Ecto neural progenitor cell (in vitro differentiated cells): ENCODE measurements at regions not wholly inside any gene's neighbourhood (a gene's known extent, or its start where the extent isn't known, plus 50 kb on each side); places are given as distances from the start of the nearest gene placed in this dataset.

Experiments
- DNase-seq: peaks from one replicate; pipeline ENCODE4 v3.0.0-alpha.2; 2018; ENCODE audit warnings: low spot score

DNA sequence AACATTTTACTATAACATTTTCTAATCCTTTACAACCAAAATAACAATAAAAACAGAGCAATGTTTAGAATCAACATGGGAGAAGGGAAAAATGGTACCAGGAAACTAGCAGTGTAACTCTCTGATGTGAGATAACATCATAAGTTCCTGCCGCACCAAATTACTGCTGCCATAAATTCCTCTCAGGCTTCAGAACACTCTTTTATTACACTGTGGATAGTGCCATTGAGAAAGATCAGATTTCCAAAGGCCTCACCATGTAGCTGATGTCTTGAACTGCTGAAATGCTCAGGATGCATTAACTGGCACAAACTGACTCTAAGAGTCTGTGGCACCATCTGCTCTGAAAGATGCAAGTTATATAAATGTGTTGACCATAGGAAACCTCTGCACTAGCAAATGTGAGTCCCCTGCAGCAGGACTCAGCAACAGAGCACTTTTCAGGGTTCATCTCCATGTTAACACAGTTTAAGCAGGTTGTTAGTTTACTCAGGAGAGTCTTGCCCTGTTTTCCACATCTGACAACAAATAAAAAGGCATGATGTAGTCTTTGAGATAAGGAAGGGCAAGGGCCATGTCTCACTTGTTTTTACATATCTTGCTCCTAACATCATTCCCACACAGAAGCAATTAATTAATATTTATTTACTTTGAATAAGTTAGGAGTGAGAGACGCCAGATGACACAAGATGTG lies 218.1 kb downstream of the CETN3 start:
- no peak for DNase-seq

DNA sequence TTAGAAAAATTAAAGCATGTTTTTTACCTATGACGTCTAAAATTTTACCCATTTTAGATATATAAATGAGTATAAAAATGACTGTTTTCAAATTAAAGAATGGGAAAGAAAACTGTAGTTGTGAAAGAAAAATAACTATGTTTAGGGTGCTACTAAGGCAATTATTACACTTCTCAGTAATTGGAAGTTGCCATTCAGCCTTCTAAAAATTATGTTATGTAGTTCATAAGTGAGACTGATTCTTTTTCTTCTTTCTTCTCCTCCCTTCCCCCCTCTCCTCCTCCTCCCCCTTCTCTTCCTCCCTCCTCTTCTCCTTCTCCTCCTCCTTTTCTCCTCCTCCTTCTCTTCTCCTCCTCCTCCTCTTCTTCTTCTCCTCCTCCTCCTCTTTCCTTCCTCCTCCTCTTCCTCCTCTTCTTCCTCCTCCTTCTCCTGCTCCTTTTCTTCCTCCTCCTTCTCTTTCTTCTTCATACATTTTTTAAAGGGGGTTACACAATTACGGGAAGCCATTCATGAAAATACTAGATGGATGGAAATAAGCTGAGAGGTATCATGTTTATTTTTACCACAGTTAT lies 223.6 kb downstream of the CETN3 start:
- no peak for DNase-seq

DNA sequence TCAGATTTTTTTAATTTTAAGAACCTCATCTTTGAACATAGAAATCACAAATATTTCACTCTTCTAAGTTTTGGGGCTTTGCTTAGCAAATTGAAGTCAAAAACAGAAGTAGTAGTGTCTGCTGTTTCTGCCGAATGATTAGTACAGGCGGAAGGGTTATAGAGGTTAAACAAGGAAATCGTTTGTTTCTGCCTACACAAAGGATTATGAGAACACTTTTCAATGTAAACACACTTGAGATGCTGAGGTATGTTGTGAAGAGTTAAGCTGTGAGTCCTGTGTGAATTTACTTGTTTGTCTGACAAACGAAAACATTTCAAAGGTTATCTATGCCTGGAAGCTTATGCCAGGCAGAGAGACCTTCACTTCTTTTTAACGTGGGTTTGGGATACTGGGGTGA lies 224.8 kb downstream of the CETN3 start:
- no peak for DNase-seq

DNA sequence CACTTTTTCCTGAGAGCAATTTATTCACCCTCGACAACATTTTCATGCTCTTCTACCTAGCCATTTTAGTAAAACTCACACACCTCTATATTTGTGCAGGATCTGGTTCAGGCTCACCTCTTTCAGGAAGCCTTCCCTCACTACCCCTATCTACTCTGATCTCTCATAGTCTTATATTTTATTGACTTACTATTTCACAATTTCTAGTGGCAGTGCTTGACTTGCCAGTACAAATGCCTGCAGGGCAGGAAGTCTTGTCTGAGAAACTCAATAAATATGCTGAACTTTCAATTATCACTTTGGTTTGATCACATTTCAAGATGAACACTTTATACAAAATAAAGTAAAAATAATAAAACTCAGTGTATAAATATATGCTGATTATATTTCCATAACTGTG lies 226.8 kb downstream of the CETN3 start:
- no peak for DNase-seq

DNA sequence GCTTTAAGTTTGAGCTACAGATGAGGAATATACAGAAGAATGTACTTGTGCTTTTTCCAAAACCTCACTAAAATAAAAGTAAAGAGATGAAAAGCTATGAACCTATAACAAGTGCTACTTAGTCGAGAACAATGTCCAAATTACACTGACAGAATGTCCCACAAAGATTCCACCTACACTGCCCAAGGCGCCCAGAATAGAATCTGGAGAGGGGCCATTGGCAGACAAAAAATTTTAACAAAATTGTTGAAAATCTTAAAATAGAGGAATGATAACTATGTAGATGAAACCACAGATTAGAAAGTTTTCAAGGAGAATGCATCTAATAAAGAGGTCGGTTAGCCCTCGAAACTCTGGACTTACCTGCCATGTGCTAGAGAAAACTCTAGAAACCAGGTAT lies 235.3 kb downstream of the CETN3 start:
- DNase-seq: no peak

DNA sequence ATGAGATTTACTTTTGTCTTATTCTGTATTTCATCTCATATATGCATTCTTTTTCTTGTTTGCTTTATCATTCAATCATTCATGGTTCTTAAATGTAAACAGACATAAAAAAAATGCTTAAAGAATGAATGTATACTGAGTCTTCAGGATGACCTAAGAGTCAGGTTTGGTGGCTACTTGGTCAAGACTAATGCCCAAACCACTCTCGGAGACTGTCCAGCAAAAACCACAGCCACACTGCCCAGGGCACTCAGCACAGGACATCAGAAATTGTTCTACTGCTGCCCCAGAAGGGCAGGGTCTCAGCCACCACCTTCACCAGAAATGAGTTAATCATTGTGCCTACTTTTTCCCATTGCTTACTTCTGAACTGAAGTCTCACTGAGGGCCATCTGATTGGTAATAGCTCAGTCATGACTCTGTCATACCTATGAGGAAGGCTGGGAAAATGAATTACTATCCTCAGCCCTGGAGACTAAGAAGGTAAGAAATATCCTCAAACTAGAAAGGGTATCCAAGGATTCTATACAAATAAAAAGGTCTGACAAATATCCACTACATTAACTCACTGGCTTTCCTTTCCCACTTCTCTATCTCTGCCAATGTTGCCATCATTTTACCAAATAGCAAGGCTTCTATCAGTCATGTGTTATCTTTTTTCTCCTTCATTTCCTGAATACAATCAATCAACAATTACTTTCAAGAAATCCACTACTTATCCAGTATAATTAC lies 236.1 kb downstream of the CETN3 start:
- no peak for DNase-seq

DNA sequence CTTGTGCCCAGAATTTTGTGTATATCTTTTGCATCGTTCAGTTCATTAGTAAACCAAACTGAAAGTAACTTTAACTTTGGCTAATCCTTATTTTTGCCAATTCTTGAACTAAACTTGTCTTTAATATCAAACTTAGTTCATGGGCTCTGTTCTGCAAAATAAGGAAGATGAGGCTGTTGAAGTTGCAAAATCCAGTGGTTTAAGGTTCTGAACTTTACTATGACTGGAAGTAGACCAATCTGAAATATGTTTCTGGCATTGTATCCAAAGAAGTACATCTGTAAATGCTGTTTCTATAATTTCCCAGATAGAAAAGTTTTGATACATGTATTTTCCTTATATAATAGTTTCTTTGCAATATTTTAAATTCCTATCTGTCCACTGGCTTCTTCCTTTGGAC lies 238.1 kb downstream of the CETN3 start:
- no peak for DNase-seq

DNA sequence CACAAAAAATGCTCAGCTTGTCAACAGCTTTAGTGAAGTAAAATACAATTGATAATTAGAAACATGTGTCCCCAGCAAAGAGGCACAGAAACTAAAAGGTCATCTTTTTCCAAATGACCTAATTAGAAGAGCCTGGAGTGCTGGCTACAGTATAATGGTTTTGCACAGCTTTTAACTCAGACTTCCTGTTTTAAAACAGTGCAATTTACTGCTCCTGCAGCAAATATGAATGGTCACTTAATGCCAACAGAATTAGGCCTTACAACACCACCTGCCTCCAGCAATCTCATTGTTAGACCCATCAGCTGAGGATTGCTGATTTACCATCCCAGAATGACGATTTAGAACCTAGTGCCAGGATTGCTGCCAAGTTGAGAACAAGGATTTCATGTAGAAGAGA lies 239.3 kb downstream of the CETN3 start:
- no peak for DNase-seq

DNA sequence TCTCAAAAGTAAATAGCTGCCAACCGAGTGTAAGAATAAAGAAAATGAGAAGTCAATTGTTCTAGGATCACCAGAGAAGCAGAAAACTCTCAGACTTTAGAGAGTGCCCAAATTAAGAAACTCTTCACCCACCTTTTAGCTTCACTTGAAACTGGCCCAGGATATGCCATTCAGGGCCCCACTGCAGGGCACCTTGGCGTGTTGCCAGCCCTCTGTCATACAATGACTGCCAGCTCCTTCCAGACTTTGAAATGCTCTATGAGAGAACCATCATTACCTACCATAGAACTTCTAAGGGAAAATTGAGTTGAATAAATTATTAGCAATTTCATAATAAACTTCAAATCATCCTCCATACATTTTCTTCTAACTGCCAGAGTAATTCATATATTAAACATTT lies 240.5 kb downstream of the CETN3 start:
- no peak for DNase-seq

DNA sequence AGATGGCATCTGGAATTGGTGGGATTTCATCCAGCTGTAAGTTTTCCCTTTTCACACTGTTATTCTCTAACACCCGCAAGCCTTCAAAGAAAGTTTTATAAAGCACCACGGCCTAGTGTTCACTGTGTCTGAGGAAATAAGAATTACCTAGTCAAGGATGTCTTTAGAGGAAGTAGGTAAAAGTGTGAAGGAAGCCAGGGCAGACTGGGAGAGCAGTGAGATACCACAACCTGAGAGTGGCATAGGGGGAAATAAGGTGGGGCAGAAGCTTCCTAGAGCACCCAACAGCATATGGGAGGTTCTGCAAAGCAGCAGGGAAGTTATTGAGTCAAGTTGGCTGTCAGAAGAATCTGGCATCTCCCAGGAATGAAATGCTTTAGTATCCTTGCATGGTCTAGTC lies 241.2 kb downstream of the CETN3 start:
- DNase-seq: no peak

DNA sequence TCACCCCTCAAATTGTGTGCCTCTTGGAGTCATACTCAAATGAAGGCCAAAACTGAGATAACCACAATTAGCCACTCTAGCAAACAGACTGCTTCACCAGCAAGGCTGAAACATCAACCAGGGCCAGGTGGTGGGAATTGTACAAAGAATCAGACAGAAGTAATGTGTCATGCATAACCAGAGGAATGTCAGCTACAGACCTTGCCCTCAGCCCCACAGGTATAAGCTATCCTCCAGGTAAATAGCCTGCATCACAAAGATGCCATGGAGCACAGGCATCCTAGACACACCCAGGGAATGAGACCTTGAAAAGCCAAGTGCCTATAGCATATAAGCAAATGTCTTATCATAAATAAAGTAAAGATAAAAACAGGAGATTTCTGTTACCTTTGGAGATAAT lies 242.7 kb downstream of the CETN3 start:
- DNase-seq: no peak

DNA sequence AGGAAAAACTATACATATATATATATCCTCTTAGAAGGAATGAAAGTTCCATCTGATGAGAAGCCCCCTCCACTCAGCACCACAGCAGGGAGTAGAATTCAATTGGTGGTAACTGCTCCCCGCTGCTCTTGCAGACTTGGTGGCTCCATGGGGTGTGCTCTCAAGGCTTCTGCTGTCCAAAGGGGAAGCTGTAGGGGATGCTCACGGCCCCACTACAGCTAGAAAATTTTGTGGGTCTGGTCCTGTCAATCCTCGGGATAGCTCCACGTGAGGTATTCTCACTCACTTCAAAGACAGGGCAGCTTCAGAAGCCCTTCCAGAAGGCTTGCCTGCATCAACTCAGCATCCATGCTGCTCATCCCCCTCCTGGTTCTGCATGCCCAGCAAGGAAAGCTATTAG lies 247.2 kb downstream of the CETN3 start:
- no peak for DNase-seq

DNA sequence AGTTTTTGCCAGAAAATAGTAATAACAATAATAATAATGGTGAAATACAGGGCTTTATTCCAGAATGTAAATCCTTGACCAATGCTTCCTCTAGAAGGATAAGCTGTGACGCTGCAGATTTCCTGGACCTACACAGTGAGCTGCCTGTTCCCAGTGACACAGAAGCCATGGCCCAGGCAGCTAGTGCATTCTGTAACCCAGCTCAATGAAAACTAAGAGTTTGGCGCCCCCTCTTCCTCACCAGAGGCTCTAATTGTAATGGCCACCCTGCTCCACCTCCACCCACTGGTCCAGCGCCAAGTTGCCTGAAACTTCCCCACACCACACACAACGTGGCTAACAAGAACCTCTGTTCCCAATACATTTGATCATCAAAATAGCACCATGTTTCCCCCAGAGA lies 248.1 kb downstream of the CETN3 start:
- DNase-seq: peak; percentile 64

DNA sequence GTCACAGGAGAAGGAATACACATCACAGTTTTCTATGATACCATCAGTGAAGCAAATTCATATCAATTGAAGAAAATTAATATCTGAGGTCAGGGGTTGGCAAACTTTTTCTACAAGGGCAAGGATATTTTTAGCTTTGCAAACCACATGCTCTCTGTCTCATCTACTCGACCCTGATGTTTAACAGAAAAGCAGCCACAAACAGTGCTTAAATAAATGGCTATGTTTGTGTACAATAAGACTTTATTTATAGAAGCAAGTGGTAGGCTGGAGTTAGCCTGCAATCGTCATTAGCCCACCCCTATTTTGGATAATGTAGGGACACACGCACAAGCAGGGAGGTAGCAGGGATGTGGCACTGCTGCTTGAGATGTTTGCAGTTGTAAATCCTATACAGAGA lies 251.4 kb downstream of the CETN3 start:
- no peak for DNase-seq

DNA sequence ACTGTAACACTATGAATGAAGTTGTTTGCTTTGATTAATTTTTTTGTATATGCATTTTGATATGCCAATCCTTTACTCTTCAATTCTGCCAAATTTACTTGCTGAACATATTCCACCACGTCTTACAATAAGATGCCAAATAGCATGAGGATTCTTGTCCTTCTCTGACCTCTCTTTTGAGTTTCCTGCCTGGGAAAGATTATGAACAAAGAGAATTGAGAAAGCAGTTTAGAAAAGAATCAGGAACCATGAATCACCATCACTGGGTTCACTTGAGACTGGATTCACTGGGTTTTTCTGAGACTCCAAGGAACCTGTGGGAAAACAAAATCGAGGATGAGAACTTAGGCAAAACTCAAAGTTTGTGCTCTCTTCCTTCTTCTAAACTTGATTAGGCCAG lies 256.5 kb downstream of the CETN3 start:
- DNase-seq: no peak

DNA sequence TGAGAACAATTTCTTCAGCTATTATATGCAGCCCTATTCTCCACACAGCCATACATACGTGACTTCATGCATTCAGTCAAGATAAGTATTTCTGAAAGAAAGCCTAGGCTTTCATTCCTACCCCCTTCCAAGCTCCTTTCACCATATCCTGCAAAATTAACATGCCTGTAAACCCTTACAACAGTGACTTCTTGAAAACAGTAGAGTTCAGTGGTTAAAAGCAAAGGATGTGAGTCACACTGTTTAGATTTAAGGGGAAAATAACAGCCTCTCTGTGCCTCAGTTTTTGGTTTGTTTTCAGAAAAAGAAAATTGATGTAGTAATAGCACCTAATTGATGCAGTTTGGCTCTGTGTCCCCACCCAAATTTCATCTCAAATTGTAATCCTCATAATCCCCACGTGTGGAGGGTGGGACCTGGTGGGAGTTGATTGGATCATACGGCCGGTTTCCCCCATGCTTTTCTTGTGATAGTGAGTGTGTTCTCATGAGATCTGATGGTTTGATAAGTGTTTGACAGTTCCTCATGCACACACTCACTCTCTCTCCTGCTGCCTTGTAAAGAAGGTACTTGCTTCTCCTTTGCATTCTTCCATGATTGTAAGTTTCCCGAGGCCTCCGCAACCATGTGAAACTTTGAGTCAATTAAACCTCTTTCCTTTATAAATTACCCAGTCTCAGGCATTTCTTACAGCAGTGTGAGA lies 264.8 kb downstream of the CETN3 start:
- DNase-seq: no peak

DNA sequence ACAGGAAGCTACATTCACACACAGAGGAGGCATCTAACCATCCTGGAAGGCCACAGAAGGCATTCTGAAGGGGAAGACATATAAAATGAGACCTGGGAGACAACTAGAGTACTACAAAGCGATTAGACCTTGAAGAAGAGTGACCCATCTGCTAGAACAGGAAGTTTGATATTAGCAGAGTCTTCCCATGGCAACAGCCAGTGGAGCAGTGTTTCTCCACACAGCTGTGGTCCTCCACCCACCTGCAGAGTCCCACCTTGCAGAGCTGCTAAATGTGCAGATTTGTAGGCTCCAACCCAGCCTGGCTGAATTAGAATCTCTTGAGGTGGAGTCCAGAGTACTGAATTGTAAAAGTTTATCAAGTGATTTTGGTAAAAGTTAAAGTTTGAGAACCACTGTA lies 267.0 kb downstream of the CETN3 start:
- DNase-seq: no peak

DNA sequence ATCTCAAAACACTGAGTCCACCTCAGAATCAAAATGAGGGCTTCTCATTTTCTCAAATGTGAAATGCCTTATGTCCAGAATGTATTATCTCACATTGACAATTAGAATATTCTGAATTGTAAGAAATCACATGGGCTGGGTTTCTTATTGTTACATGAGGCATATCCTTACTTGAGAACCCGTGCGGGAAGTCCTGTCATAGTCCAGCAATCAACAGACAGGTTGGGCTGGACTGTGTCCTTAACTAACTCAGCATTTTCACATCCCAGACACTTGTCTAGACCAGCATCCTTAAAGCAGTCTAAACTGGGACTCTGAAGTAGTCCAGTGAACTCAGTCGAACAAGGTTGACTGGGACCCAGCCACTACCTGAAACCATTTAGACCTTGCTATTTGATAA lies 267.6 kb downstream of the CETN3 start:
- no peak for DNase-seq

DNA sequence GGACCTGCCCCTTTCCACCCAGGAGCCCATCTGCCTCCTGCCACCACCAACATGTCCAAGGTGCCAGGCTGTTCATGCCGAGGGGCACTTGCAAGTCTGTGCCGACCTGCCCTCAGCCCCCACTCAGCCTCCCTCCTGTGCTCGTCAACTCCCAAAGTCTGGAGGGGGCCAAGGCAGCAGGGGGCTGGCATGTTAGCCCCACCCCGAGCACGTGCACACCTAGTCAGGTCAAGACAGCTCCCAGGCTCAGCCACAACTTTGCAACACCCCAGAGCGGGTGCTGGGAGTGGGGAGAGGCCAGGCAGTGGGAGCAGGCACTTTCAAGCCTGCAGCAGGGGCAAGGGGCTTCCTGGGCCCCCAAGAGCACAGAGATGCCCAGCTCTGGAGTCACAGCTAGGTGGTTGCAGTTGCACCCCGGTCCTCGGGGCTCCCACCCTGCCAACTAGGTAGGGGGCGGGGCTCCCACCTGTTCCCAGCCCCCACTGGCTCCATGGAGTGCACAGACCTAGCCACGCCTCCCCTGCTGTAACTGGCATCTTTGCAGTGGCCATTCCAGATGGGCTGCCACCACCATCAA lies 272.5 kb downstream of the CETN3 start:
- DNase-seq: no peak

DNA sequence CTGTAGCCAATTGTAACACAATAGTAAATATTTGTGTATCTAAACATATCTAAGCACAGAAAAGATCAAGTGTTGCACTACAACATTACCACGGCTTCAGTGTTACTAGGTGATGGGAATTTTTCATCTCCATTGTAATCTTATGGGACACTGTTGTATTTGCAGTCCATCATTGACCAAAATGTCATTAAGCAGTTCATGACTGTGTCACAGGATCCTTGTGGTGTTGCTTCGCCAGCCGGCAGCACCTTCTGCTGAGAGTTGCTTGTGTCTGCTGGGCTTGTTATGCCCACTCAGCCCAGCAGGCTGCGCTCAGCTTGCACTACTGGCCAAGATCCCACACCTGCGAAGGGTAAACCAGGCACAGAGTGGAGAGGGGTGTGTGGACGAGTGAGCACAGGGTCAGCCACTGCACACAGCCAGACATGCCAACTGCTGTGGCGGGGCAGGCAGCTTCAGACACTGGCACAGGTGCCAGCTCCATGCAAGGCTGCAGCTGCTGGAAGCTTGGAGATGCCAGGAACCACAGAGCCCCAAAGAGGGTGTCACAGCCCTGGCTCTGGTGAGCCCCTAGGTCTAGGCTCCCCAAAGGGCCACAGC lies 273.7 kb downstream of the CETN3 start:
- DNase-seq: peak; percentile 66

DNA sequence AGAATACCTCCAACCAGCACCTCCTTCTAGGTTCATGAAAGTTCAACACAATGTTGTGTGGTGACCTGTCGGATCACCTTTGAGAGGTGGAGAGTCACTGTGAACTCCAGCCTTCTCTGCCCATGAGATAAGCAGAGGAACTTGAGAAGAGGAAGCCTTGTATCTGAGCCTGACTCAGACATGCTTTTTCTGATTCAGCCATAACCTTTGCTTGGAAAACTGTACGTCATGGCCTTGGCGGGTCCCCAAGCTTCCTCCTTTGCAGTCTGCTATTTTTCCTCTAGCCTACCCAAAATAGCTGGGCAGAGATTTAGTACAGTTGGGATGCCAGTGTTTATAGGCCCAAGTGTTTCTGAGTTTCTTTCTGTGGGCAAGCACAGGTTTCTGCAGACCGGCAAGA lies 274.7 kb downstream of the CETN3 start:
- no peak for DNase-seq

DNA sequence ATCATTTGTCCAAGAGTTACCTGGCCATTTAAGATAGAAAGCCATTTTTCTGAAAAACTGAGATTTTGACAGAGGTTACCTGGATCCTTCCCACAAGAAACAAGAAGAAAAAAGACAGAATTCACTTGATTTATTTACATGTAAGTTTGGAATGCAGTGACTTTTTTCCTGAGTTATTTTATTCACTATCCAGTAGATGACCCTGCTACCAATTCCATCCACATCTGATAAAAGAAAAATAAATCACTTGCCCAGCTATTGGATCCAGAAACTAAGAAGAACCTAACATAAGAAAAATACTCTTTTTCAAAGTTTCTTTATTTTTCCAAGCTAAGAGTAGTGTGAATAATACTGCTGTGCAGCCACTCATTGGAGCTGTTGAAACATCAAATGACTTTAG lies 275.2 kb downstream of the CETN3 start:
- no peak for DNase-seq
